ENCODE measurements at regions not wholly inside any gene's neighbourhood (a gene's known extent, or its start where the extent isn't known, plus 50 kb on each side); places are given as distances from the start of the nearest gene placed in this dataset.

GRCh38 chr2:122323927-122324326 is 568.5 kb downstream of the TSN start:
- H3K36me3 ChIP-seq (replicated peaks; ENCODE audit: low read depth, low read length): no peaks in the 10 kb centered on the region
- TF ChIP-seq EZH2phosphoT487 (IDR thresholded peaks at IDR 0.05; ENCODE audit: low read depth): no peak
- H3K4me1 ChIP-seq (ENCODE audit: low read length): peaks cover 21% of the 10 kb centered on the region
- H2AFZ ChIP-seq (ENCODE audit: low read depth, low read length): no peak overlapping the region
- peak overlapping the region; percentile 35 for H3K27ac ChIP-seq (ENCODE audit: low read length)
- peaks cover 35% of the 10 kb centered on the region for H3K27me3 ChIP-seq (ENCODE audit: low read depth, low read length)
- 0 out of 2 replicates have a peak overlapping the region, but pooled peaks have one; percentile 12 for H3K9ac ChIP-seq (ENCODE audit: low read length)
- peak overlapping the region; percentile 54 for H3K4me3 ChIP-seq (ENCODE audit: low read length)
- peak overlapping the region; percentile 75 for H3K4me2 ChIP-seq (ENCODE audit: low read length)
- no peaks in the 10 kb centered on the region for H3K9me3 ChIP-seq (ENCODE audit: insufficient read depth, low read length)
- no peaks in the 10 kb centered on the region for H3K79me2 ChIP-seq (ENCODE audit: low read length)
- no peaks in the 10 kb centered on the region for H4K20me1 ChIP-seq (ENCODE audit: insufficient read depth, low read length)

- H3K9ac ChIP-seq (ENCODE audit: low read length): no peak overlapping the region
- no peak overlapping the region for H3K4me2 ChIP-seq (ENCODE audit: low read length)
- no peaks in the 10 kb centered on the region for H4K20me1 ChIP-seq (ENCODE audit: insufficient read depth, low read length)
- H3K4me3 ChIP-seq (ENCODE audit: low read length): no peak overlapping the region
- H3K36me3 ChIP-seq (replicated peaks; ENCODE audit: low read depth, low read length): no peaks in the 10 kb centered on the region
- no peaks in the 10 kb centered on the region for H3K79me2 ChIP-seq (ENCODE audit: low read length)
- no peak overlapping the region for H2AFZ ChIP-seq (ENCODE audit: low read depth, low read length)
- H3K9me3 ChIP-seq (ENCODE audit: insufficient read depth, low read length): no peaks in the 10 kb centered on the region
- H3K27ac ChIP-seq (ENCODE audit: low read length): no peak overlapping the region
- TF ChIP-seq EZH2phosphoT487 (IDR thresholded peaks at IDR 0.05; ENCODE audit: low read depth): no peak
- TF ChIP-seq CTCF (IDR thresholded peaks at IDR 0.05; ENCODE audit: low read depth, low read length): no peak
- peaks cover 32% of the 10 kb centered on the region for H3K4me1 ChIP-seq (ENCODE audit: low read length)
- peaks cover 35% of the 10 kb centered on the region for H3K27me3 ChIP-seq (ENCODE audit: low read depth, low read length)
Measured at GRCh38 chr2:122326471-122326870, 571.0 kb downstream of the TSN start.

GRCh38 chr2:122328816-122329215 is 573.4 kb downstream of the TSN start:
- TF ChIP-seq CTCF (IDR thresholded peaks at IDR 0.05; ENCODE audit: low read depth, low read length) (no peak), EZH2phosphoT487 (IDR thresholded peaks at IDR 0.05; ENCODE audit: low read depth) (no peak)
- no peak overlapping the region for H3K27ac ChIP-seq (ENCODE audit: low read length)
- H2AFZ ChIP-seq (ENCODE audit: low read depth, low read length): no peak overlapping the region
- H3K79me2 ChIP-seq (ENCODE audit: low read length): no peaks in the 10 kb centered on the region
- no peak overlapping the region for H3K4me3 ChIP-seq (ENCODE audit: low read length)
- no peaks in the 10 kb centered on the region for H4K20me1 ChIP-seq (ENCODE audit: insufficient read depth, low read length)
- peaks cover 22% of the 10 kb centered on the region for H3K4me1 ChIP-seq (ENCODE audit: low read length)
- H3K4me2 ChIP-seq (ENCODE audit: low read length): no peak overlapping the region
- H3K9ac ChIP-seq (ENCODE audit: low read length): no peak overlapping the region
- no peaks in the 10 kb centered on the region for H3K36me3 ChIP-seq (replicated peaks; ENCODE audit: low read depth, low read length)
- H3K27me3 ChIP-seq (ENCODE audit: low read depth, low read length): peaks cover 23% of the 10 kb centered on the region; the same call in 1 of the 2 replicates
- no peaks in the 10 kb centered on the region for H3K9me3 ChIP-seq (ENCODE audit: insufficient read depth, low read length)

- Histone ChIP-seq H3K4me2 (ENCODE audit: low read length) (no peak overlapping the region), H3K79me2 (ENCODE audit: low read length) (no peaks in the 10 kb centered on the region)
Measured at GRCh38 chr2:122329278-122329677, 573.8 kb downstream of the TSN start.

More at GRCh38 chr2:122329278-122329677, 573.8 kb downstream of the TSN start:
- Histone ChIP-seq H4K20me1 (ENCODE audit: insufficient read depth, low read length) (no peaks in the 10 kb centered on the region), H3K27me3 (ENCODE audit: low read depth, low read length) (peaks cover 23% of the 10 kb centered on the region; the same call in 1 of the 2 replicates), H3K4me3 (ENCODE audit: low read length) (no peak overlapping the region), H3K9me3 (ENCODE audit: insufficient read depth, low read length) (no peaks in the 10 kb centered on the region), H2AFZ (ENCODE audit: low read depth, low read length) (no peak overlapping the region), H3K9ac (ENCODE audit: low read length) (no peak overlapping the region), H3K36me3 (replicated peaks; ENCODE audit: low read depth, low read length) (no peaks in the 10 kb centered on the region), H3K4me1 (ENCODE audit: low read length) (peaks cover 17% of the 10 kb centered on the region), H3K27ac (ENCODE audit: low read length) (no peak overlapping the region)
- TF ChIP-seq EZH2phosphoT487 (IDR thresholded peaks at IDR 0.05; ENCODE audit: low read depth) (no peak), CTCF (IDR thresholded peaks at IDR 0.05; ENCODE audit: low read depth, low read length) (no peak)

Measured in OCI-LY3 (cell line).